NCI-H1105 (cell line): ENCODE measurements at regions not wholly inside any gene's neighbourhood (a gene's known extent, or its start where the extent isn't known, plus 50 kb on each side); places are given as distances from the start of the nearest gene placed in this dataset.
A peak's percentile ranks its signal among the peaks of the same experiment; 100 is the strongest.

Experiments
- DNase-seq: peaks from one replicate; lab custom pipeline; 2025; lab: John Stamatoyannopoulos, UW

- no peak for DNase-seq
These were observed 372.5 kb upstream of the SYT4 start for GRCh38 chr18:43649649-43650357.

- DNase-seq: no peak
These were observed 373.1 kb upstream of the SYT4 start for GRCh38 chr18:43650426-43650825.

GRCh38 chr18:43651057-43651456 lies 373.8 kb upstream of the SYT4 start:
- no peak for DNase-seq

- DNase-seq: no peak
These were observed 379.3 kb upstream of the SYT4 start for GRCh38 chr18:43656547-43656946.

GRCh38 chr18:43661570-43661969 lies 384.3 kb upstream of the SYT4 start:
- DNase-seq: peak; percentile 15

GRCh38 chr18:43662657-43663056 lies 385.4 kb upstream of the SYT4 start:
- DNase-seq: no peak

- DNase-seq: no peak
These were observed 385.9 kb upstream of the SYT4 start for GRCh38 chr18:43663159-43663558.

GRCh38 chr18:43664487-43665008 lies 387.3 kb upstream of the SYT4 start:
- no peak for DNase-seq

GRCh38 chr18:43665105-43665788 lies 388.0 kb upstream of the SYT4 start:
- DNase-seq: no peak

GRCh38 chr18:43668866-43669265 lies 391.6 kb upstream of the SYT4 start:
- no peak for DNase-seq

GRCh38 chr18:43671431-43671830 lies 394.1 kb upstream of the SYT4 start:
- no peak for DNase-seq

- DNase-seq: no peak
These were observed 402.8 kb upstream of the SYT4 start for GRCh38 chr18:43680096-43680495.

GRCh38 chr18:43681661-43682060 lies 404.4 kb upstream of the SYT4 start:
- DNase-seq: no peak

- no peak for DNase-seq
These were observed 404.9 kb upstream of the SYT4 start for GRCh38 chr18:43682196-43682595.

- no peak for DNase-seq
These were observed 409.4 kb upstream of the SYT4 start for GRCh38 chr18:43686709-43687108.

GRCh38 chr18:43692099-43692690 lies 414.9 kb upstream of the SYT4 start:
- no peak for DNase-seq

- no peak for DNase-seq
These were observed 425.1 kb upstream of the SYT4 start for GRCh38 chr18:43702399-43702798.

GRCh38 chr18:43703050-43703449 lies 425.8 kb upstream of the SYT4 start:
- no peak for DNase-seq

- DNase-seq: no peak
These were observed 428.6 kb upstream of the SYT4 start for GRCh38 chr18:43705850-43706249.

- DNase-seq: no peak
These were observed 432.8 kb upstream of the SYT4 start for GRCh38 chr18:43710135-43710534.

GRCh38 chr18:43714343-43715010 lies 437.2 kb upstream of the SYT4 start:
- DNase-seq: no peak

GRCh38 chr18:43719267-43719795 lies 442.0 kb upstream of the SYT4 start:
- no peak for DNase-seq
